GDM1 (cell line): ENCODE measurements at regions not wholly inside any gene's neighbourhood (a gene's known extent, or its start where the extent isn't known, plus 50 kb on each side); places are given as distances from the start of the nearest gene placed in this dataset.
"Not testable (repeated sequence)": the region's sequence is repeated elsewhere in the genome, so short reads cannot be mapped to it uniquely, and the experiment has no call there.

Source experiments
- DNase-seq: peaks from one replicate; lab custom pipeline; 2025; lab: John Stamatoyannopoulos, UW

DNA sequence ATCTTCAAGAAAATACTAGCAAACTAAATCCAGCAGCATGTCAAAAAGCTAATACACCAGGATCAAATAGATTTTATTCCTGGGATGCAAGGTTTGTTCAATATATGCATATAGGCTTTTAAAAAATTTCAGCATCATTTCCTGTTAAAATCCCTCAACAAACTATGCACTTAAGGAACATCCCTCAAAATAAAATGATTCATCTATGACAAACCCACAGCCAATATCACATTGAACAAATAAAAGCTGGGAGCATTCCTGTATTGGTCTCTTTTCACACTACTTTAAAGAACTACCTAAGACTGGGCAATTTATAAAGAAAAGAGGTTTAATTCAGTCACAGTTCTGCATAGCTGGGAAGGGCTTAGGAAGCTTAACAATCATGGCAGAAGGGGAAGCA is 726.7 kb downstream of the GRXCR1 start:
- no peak for DNase-seq

DNA sequence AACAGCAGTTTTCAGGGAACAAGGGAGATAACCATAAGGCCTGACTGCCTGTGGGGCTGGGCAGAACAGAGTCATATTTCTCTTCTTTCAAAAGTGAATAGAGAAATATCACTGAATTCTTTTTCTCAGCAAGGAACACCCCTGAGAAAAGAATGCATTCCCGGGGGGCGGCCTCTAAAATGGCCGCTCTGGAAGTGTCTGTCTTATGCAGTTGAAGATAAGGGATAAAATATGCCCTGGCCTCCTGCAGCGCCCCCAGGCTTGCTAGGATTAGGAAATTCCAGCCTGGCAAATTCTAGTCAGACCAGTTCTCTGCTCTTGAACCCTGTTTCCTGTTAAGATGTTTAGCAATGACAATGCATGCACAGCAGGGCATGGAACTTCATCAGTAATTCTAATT is 745.4 kb downstream of the GRXCR1 start:
- not testable (repeated sequence) for DNase-seq

DNA sequence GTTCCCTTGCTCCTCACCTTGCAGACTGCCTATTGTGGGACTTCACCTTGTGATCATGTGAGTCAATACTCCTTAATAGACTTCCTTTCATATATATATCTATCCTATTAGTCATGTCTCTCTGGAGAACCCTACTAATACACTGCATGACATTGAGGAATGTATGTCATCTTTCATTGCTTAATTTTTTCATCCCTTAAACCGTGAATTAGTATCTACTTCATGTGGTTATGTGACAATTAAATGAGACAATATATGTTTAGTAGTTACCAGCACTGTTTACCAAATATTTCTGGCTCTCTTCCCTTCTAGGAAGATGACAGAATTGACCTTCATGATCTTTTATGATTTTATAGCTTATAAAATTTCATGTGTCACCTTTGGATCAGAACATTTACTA is 759.5 kb downstream of the GRXCR1 start:
- DNase-seq, result no peak

DNA sequence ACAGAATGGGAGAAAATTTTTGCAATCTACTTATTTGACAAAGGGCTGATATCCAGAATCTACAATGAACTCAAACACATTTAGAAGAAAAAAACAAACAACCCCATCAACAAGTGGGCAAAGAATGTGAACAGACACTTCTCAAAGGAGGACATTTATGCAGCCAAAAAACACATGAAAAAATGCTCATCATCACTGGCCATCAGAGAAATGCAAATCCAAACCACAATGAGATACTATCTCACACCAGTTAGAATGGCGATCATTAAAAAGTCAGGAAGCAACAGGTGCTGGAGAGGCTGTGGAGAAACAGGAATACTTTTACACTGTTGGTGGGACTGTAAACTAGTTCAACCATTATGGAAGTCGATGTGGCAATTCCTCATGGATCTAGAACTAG is 767.0 kb downstream of the GRXCR1 start:
- not testable (repeated sequence) for DNase-seq

DNA sequence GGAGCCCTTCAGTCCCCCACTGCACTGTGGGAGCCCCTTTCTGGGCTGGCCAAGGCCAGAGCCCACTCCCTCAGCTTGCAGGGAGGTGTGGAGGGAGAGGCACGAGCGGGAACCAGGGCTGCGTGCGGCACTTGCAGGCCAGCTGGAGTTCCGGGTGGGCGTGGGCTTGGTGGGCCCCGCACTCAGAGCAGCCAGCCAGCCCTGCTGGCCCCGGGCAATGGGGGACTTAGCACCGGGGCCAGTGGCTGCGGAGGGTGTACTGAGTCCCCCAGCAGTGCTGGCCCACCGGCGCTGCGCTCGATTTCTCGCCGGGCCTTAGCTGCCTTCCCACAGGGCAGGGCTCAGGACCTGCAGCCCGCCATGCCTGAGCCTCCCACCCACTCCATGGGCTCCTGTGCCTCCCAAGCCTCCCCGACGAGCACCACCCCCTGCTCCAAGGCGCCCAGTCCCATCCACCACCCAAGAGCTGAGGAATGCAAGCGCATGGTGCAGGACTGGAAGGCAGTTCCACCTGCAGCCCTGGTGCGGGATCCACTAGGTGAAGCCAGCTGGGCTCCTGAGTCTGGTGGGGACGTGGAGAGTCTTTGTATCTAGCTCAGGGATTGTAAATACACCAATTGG is 776.2 kb downstream of the KCTD8 start:
- DNase-seq, result not testable (repeated sequence)

DNA sequence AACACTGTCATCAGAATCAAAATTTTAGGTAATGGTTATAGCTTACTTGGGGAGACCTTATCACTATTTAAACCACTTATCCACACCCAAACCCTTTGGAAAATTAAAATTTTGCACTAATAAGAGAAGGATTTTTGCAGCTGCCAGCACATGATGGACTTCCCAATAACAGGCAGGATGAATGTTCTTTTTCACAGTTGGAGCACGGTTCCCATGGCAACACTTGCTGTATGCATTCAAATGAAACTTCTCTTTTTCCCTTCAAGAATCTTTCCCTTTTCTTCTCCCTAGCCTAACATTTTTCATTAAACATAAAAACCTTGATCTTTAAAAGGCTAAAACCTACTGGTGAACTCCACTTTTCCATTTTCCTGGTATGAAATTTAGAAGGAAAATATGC is 768.2 kb downstream of the KCTD8 start:
- no peak for DNase-seq

DNA sequence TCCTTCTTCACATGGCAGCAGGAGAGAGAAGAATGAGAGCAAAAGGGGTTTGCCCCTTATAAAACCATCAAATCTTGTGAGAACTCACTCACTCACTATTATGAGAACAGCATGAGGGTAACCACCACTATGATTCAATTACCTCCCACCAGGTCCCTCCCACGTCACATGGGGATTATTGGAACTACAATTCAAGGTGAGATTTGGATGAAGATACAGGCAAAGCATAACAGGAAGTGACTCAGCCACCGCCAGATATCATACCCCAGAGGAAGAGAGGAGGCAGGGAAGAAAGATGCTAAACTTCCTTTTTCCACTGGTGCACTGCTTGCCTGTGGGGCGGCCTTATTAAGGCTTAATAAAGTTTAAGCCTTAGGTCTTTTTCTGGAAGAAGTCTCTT is 766.1 kb downstream of the KCTD8 start:
- no peak for DNase-seq

DNA sequence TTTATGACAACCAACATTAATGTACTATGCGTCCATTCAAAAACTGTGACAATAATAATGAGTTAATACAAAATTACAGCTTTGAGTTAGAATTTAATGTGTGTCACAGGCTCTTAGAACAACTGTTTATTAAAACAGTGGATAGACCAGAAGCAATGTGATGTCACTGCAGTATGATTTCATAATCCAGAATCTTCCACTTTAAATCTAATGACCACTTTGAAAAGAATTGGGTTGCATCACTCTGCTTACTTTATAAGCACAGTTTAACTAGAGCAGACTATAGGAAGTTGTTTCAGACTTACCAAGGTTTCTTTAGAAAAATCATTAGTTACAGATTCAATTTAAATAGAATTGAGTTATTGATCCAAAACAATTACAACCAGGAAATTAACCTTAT is 758.5 kb downstream of the KCTD8 start:
- DNase-seq, result no peak

DNA sequence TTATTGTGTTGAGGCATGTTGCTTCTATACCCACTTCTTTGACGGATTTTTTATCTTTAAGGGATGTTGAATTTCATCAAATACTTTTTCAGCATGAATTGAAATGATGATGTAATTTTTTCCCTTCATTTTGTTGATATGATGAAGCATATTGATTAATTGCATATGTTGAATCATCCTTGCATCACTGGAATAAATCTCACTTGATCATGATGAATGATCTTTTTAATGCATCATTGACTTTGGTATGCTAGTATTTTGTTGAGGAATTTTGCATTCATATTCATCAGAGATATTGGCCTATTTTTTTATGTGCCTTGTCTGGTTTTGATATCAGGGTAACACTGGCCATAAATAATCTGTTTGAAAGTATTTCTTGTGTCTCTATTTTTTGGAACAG is 754.7 kb downstream of the KCTD8 start:
- DNase-seq, result no peak

DNA sequence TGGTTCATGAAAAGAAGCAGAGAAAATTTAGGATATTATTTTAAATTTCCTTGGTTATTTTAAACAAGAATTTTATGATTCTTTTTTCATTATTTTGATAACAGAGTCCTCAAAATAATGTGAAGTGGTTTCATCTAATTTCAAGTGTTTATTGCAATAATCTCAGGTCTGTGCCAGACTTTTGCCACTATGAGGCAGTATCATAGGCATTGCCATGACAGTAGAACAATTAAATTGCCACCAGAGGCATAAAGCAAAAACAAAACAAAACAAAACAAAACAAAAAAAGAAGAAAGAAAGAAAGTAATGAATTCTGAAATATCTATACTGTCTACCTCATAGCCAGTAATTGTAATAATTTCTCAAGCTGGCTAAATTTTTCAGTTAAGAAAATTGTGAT is 739.2 kb downstream of the KCTD8 start:
- no peak for DNase-seq

DNA sequence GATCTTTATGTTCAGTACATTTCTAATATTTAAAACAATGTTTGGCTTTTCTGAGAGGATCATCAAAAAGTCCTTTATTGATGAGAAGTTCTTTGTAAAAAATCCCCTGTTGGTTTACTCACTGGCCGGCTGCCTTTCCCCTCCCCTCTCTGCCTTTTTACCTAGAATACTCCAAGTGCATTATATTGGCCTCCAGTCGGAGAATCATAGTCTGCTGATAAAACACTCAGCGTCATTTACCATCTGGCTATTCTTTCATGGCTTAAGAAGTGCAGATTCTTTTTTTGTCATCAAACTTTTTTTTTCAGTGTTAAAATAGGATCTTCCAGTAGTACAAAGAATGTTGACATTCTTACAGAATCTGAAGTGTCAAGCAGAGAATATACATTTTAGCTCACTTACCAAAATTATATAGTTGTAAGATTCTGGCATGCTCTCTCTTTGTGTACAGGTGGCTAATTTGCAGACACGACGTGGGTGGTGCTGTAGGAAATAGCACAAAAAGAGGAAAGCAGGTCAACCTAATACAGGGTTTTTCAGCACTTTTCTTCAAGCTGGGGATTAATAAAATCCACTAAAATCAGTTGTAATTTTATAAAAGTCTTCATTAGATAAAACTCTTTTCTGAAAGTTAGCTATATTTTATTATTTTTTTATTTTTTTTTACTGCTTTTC is 731.8 kb downstream of the KCTD8 start:
- no peak for DNase-seq

DNA sequence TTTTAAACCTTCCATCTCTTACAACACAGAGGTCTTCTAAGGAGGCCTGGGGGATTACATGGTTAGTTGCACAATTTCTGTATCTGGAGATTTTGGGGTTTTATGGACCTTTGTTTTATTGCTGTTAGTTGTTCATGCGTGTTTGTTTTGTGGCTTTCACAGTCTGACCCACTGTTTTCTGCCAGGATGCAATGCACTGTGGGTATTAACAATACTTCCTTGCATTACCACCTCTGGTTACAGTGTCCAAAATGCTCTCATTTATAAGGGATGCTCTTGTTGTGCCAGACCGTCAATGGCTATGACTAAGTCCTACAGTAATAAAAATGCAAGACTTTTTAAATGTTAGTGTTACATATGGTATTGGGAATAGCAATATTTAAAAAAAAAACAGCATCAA is 730.2 kb downstream of the KCTD8 start:
- no peak for DNase-seq

DNA sequence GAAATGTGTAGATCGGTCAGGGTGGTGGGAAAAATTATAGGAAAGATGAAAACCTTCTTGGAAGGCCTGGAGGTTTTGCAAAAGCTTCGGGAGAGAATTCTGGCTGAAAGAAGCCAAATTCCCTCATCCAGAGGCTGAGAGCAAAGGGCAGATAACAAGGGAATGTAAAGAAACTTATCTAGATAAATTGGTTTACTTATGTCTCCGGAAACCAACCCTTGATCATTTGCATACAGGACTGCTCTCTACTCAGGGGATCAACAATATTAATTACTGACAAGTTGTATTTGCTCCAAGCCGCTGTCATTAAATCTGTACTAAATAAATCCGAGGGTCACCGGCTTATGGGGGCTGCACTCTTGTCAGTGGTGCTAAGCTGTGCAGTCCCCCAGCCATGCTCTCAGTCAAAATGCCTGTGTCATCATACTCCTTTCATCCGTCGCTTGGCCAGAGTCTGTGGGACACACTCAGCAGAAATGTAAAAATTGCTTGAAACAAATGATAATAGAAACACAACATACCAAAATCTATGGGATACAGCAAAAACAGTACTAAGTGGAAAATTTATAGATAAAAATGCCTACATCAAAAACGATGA is 715.7 kb downstream of the KCTD8 start:
- no peak for DNase-seq

DNA sequence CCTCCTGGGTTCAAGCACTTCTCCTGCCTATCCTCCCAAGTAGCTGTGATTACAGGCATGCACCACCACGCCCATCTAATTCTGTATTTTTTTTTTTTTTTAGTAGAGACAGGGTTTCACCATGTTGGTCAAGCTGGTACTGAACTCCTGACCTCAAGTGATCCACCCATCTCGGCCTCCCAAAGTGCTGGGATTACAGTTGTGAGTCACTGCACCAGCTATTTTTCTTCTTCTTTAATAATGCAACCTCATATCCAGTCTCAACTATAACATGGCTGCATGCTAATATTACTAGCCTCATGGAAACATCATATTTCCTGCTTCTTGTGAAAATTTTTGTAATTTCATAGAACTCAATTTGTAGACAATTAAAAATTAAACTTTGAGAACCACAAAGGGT is 706.5 kb downstream of the KCTD8 start:
- no peak for DNase-seq

DNA sequence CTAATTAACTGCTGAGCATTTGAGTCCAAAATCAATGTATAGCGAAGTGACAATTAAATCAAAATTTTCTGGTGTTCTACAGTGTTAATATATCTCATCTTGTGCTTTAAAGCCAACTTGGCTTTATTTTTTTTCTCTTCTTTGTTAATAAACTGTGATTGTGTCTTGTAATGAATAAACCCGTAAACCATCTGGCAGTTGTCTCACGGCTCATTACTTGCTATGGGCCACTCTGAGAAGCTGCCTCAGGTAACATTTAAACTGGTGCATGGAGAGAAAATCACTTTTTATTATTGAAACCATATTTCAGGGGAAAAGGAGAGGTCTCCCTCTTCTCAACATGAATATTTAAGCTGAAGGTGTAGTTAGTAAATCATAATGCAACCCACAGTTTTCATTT is 694.0 kb downstream of the KCTD8 start:
- no peak for DNase-seq

DNA sequence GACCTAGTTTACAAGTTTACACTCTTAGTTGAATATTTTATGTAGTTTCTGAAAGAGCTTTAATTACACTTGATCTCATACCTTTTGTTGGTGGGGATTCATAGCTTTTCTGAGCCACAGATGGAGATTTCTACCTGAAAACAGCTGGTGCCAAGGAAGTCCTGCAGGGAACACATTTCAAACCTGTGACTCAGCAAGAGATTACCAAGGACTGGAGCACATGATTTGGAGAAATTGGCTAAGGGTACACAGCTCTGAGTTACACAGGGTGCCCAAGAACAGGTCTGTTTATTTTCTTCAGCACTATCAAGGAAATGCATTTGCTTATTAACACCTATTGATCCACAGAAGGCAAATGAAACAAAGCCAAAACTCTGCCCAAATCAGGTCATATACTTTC is 691.5 kb downstream of the KCTD8 start:
- no peak for DNase-seq

DNA sequence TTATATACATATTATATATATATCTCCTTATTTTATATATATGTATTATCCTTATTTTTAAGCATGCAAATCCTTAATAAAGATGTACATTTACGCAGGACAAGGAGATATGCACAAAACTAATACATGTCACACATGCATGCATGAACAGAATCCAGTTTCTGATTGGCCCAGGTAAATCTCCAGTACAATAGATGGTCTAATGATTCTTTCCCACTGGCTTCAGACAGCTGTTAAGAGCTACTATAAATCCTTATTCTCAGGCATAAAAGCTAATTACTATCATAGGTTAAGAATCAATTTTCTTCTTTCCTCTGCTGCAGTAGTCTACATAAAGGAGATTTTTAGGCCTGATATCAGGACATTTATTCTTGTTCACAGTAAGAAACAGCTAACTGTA is 689.8 kb downstream of the KCTD8 start:
- no peak for DNase-seq

DNA sequence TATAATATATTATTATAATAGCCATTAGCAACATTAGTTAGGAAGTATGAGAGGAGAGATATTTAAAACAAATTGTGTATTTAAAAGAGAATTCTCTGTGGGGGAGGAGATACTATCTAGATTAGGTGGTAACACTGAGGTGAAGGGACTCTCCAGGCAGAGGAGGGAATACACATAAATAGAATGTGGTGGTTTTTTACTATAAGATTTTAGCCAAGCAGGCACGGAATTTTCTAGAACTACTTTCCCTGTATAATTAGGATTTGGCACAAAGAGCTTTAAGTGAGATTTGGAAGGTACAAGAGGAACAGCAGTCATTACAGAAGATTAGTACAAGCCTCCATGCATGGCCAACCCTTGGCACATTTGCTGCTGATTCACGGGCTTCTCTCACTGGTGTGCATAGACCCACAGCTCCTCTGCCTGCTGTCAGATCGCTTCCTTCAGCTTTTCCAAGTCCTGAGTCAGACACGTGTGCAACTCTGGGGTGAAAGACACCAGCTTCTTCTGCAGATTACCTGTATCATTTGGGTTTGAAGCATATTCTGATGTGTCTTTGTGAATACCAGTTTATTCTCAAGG is 685.5 kb downstream of the KCTD8 start:
- no peak for DNase-seq

DNA sequence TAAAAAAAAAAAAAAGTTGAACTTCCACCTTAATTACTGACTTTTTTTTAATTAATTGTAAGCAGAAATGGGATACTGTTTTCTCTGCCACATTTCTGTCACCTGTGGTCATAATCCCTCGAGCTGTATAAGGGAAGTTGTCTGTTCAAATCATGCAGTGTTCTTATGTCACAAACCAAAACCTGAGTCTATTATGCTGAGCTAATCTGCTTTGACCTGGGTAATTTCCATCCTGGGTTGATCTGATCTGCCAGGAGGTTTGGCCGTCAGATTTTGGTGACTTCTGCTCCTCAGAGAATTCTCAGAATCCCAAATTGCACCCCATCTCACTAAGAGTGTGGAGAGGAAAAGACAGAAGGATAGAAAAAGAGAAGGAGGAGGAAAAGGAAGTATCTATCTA is 683.1 kb downstream of the KCTD8 start:
- DNase-seq, result no peak

DNA sequence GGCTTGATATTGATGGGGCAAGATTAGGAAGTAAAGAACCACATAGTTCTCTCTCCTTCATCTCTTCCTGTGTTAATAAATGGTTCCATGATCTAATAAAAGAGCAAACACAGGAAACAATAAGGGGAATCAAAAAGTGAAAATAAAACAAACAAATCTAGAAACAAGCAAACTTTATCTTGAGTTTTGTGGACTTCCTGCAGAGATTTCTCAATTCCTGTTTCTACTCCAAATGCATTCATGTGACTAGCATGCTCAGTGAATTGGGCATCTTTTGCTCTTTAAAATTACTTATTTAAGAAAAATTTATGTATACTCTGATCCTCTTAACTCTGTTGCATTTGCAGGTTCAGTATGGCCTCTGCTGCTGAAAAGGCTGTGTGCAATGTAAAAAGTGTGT is 682.0 kb downstream of the KCTD8 start:
- no peak for DNase-seq

DNA sequence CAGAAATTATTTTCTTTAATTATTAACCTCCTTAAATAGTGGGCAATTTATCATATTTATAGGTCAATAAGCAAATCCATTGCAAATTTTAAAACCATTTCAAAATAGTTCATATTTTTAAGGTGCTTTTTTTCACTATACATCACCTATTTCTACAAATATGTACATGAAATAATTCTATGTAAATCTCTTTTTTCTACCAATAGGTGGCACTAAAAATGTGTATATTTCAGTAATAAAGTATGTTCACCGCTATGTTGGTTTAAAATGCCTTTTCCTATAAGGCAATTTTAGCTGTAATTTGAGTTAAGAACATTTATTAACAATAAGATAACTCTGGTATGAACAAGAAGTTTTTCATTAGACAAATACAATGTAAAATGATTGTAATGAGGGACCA is 672.2 kb downstream of the KCTD8 start:
- no peak for DNase-seq

DNA sequence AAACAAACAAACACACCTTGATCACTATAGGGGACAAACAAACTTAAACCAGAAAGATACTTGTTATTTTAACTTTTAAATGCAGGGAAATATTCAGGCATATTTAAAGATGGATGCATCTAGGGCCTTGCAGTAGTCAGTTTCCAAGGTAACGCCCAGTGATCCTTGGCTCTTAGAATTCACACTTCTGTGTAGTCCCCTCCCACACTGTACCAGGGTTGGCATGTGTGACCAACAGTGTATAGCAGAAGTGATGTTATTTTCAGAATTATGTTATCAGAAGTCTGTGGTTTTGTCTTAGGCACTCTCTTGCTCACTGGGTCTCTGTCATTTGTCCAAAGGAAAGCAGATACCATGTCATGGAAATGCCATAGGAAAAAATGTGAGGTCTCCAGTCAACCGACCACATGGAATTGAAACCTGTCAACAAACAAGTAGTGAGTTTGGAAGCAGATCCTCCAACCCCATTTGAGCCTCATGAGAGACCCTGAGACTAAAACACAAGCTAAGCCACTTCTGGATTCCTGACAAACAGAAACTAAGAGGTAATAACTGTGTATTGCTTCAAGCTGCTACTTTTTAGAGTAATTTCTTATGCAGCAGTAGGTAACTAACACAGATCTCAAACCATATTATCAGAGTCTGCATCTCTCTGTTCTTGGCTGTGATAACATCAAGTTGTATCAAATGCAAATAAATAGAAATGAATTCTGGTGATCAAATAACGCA is 670.3 kb downstream of the KCTD8 start:
- DNase-seq, result no peak

DNA sequence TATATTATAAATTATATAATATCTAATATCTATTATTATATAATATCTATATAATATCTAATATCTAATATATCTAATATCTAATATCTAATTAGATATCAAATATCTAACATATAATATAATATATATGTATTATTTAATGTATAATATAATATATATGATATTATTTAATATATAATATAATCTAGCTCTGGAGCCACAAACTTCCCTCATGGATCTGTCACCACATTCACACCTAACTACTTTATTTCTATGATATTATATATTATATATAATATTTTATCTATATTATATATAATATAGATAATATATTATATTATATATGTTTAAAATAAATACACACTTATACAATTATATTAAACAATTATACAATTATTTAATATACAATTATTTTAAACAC is 667.5 kb downstream of the KCTD8 start:
- no peak for DNase-seq
